CD14-positive monocyte (primary cell): ENCODE measurements at regions not wholly inside any gene's neighbourhood (a gene's known extent, or its start where the extent isn't known, plus 50 kb on each side); places are given as distances from the start of the nearest gene placed in this dataset.

Source experiments
- DNase-seq, 3 donors: peaks; one replicate each; pipeline ENCODE4 v3.0.0-alpha.2; 2011 to 2022
- H2AFZ ChIP-seq: 2 replicates; pipeline ENCODE4 v1.6.0; 2012; ENCODE audit warnings: mild to moderate bottlenecking, low read depth, low read length, inconsistent platforms; ENCODE audit not compliant: insufficient read depth, poor library complexity, severe bottlenecking
- H3K27ac ChIP-seq, 2 donors: 1 replicate in 1 of 2; 2 replicates in 1 of 2; pipeline ENCODE4 v1.5.1; 2012 to 2013; ENCODE audit warnings: low read length in 2 of 2, control low read depth in 1 of 2, inconsistent platforms in 1 of 2, low read depth in 1 of 2, mild to moderate bottlenecking in 1 of 2
- H3K27me3 ChIP-seq, 2 donors: one replicate each; pipeline versions ENCODE4 v1.6.0 to v1.6.1; 2011 to 2013; ENCODE audit warnings: low read length in 2 of 2; ENCODE audit not compliant: control insufficient read depth in 2 of 2, insufficient read depth in 2 of 2
- H3K36me3 ChIP-seq, 2 donors: replicated peaks in 1 of 2; 1 replicate in 1 of 2; 2 replicates in 1 of 2; pipeline versions ENCODE4 v1.5.1 to v1.6.1; 2012 to 2013; ENCODE audit warnings: low read length in 2 of 2, control low read depth in 1 of 2, inconsistent platforms in 1 of 2, mild to moderate bottlenecking in 1 of 2; ENCODE audit not compliant: insufficient read depth in 2 of 2, control insufficient read depth in 1 of 2
- H3K4me1 ChIP-seq, 2 donors: 1 replicate in 1 of 2; 2 replicates in 1 of 2; pipeline versions ENCODE4 v1.5.1 to v1.6.1; 2012 to 2013; ENCODE audit warnings: low read length in 2 of 2, control low read depth in 1 of 2, inconsistent platforms in 1 of 2, mild to moderate bottlenecking in 1 of 2, moderate library complexity in 1 of 2; ENCODE audit not compliant: insufficient read depth in 2 of 2, control insufficient read depth in 1 of 2
- H3K4me2 ChIP-seq: replicated peaks from 2 replicates; pipeline ENCODE3; 2012; ENCODE audit warnings: low read length, moderate library complexity, mild to moderate bottlenecking; ENCODE audit not compliant: poor library complexity, severe bottlenecking; ENCODE audit errors: extremely low read depth
- H3K4me3 ChIP-seq, 3 experiments: fragments of 200-600 bp in 1 of 3; sonication (generic) in 1 of 3; replicated peaks in 1 of 3; 1 replicate in 2 of 3; 2 replicates in 1 of 3; pipeline ENCODE4 v1.5.1; 2011 to 2013; ENCODE audit warnings: low read length in 3 of 3, mild to moderate bottlenecking in 3 of 3, control low read depth in 2 of 3, low read depth in 2 of 3, inconsistent platforms in 1 of 3, moderate library complexity in 1 of 3
- H3K79me2 ChIP-seq: 2 replicates; pipeline ENCODE4 v1.6.0; 2012; ENCODE audit warnings: mild to moderate bottlenecking, control low read depth, inconsistent platforms, low read length, moderate library complexity; ENCODE audit not compliant: insufficient read depth
- H3K9ac ChIP-seq: 2 replicates; pipeline ENCODE4 v1.6.0; 2017; ENCODE audit warnings: low read length, mild to moderate bottlenecking; ENCODE audit not compliant: insufficient read depth, poor library complexity, severe bottlenecking
- H3K9me3 ChIP-seq, 2 donors: replicated peaks in 1 of 2; 1 replicate in 1 of 2; 2 replicates in 1 of 2; pipeline versions ENCODE4 v1.5.1 to v1.6.1; 2012 to 2013; ENCODE audit warnings: low read length in 2 of 2, control low read depth in 1 of 2; ENCODE audit not compliant: control insufficient read depth in 1 of 2, insufficient read depth in 1 of 2
- H4K20me1 ChIP-seq: 2 replicates; pipeline ENCODE4 v1.6.0; 2012; ENCODE audit warnings: mild to moderate bottlenecking, low read length, control low read depth, moderate library complexity; ENCODE audit not compliant: insufficient read depth
- H3K27ac Mint-ChIP-seq, 7 donors: one replicate each; pipeline ENCODE4 v1.8.0; 2020; ENCODE audit warnings: mild to moderate bottlenecking in 7 of 7, mixed read lengths in 7 of 7, moderate library complexity in 6 of 7, inconsistent platforms in 2 of 7
- H3K27me3 Mint-ChIP-seq, 3 donors: one replicate each; pipeline ENCODE4 v1.8.0; 2021 to 2022; ENCODE audit warnings: low read depth in 3 of 3, mild to moderate bottlenecking in 3 of 3, mixed read lengths in 3 of 3, moderate library complexity in 3 of 3, inconsistent platforms in 1 of 3
- H3K36me3 Mint-ChIP-seq, 2 donors: one replicate each; pipeline ENCODE4 v1.8.0; 2020; ENCODE audit warnings: mixed read lengths in 2 of 2, inconsistent platforms in 1 of 2, mild to moderate bottlenecking in 1 of 2
- H3K4me1 Mint-ChIP-seq: one replicate; pipeline ENCODE4 v1.8.0; 2020; ENCODE audit warnings: mild to moderate bottlenecking, mixed read lengths
- H3K4me3 Mint-ChIP-seq, 2 donors: one replicate each; pipeline ENCODE4 v1.8.0; 2020; ENCODE audit warnings: mild to moderate bottlenecking in 2 of 2, mixed read lengths in 2 of 2, moderate library complexity in 1 of 2
- H3K9me3 Mint-ChIP-seq, 7 donors: one replicate each; pipeline ENCODE4 v1.8.0; 2020 to 2022; ENCODE audit warnings: mixed read lengths in 7 of 7, mild to moderate bottlenecking in 6 of 7, moderate library complexity in 6 of 7, inconsistent platforms in 2 of 7
- CTCF ChIP-seq: fragments of 200-600 bp; IDR thresholded peaks from one replicate; pipeline ENCODE4 v1.8.0; 2022; ENCODE audit warnings: antibody characterized with exemption, mild to moderate bottlenecking
- WGBS: methylation state at CpG from one replicate; pipeline ENCODE4 v1.1.5; 2013; ENCODE audit warnings: missing lambda C conversion rate; ENCODE audit not compliant: insufficient coverage; 5-methylcytosine and 5-hydroxymethylcytosine counted together
- intact Hi-C, 2 donors: fragments of 100-400 bp; cut with micrococcal nuclease; formaldehyde crosslinking; loops; one replicate each; pipeline versions ENCODE4 v1.15.0 to v1.15.1; 2023

- H3K27me3 ChIP-seq = no peaks in the 10 kb centered on the region
- no peak overlapping the region for H3K9ac ChIP-seq
- H3K36me3 Mint-ChIP-seq = no peaks in the 10 kb centered on the region
- WGBS = 100% methylated on average over 1 of the region's 2 CpGs
- intact Hi-C loops = no loop called here
- H3K4me2 ChIP-seq = no peak overlapping the region
- no peak overlapping the region for H3K4me3 ChIP-seq
- TF ChIP-seq CTCF = no peak
- no peaks in the 10 kb centered on the region for H3K9me3 ChIP-seq
- no peak for DNase-seq
- H3K79me2 ChIP-seq = no peaks in the 10 kb centered on the region
- peaks cover 0 to 2% (median 0%) of the 10 kb centered on the region in 7 donors for H3K9me3 Mint-ChIP-seq
- H3K27ac ChIP-seq = no peak overlapping the region
- no peak overlapping the region for H2AFZ ChIP-seq
- no peaks in the 10 kb centered on the region for H3K4me1 ChIP-seq
- no peaks in the 10 kb centered on the region for H3K4me1 Mint-ChIP-seq
- H3K27me3 Mint-ChIP-seq = peaks cover 0 to 7% (median 6%) of the 10 kb centered on the region in 3 donors
- no peaks in the 10 kb centered on the region for H3K36me3 ChIP-seq
- H3K4me3 Mint-ChIP-seq = no peak overlapping the region
- H3K27ac Mint-ChIP-seq = no peak overlapping the region
- H4K20me1 ChIP-seq = no peaks in the 10 kb centered on the region
Observed at GRCh38 chr10:58970160-58970915, 206.1 kb upstream of the PHYHIPL start.

GRCh38 chr10:58971211-58971610 is 205.2 kb upstream of the PHYHIPL start:
- no peak overlapping the region for H3K4me2 ChIP-seq
- H3K4me1 Mint-ChIP-seq = no peaks in the 10 kb centered on the region

More at GRCh38 chr10:58971211-58971610, 205.2 kb upstream of the PHYHIPL start:
- no peak overlapping the region for H3K27ac Mint-ChIP-seq
- H3K27ac ChIP-seq = no peak overlapping the region
- H3K9me3 ChIP-seq = no peaks in the 10 kb centered on the region
- no peaks in the 10 kb centered on the region for H3K4me1 ChIP-seq
- no peak overlapping the region for H3K9ac ChIP-seq
- H3K36me3 Mint-ChIP-seq = no peaks in the 10 kb centered on the region
- no peaks in the 10 kb centered on the region for H4K20me1 ChIP-seq
- H3K36me3 ChIP-seq = no peaks in the 10 kb centered on the region
- peaks cover 0 to 6% (median 5%) of the 10 kb centered on the region in 3 donors for H3K27me3 Mint-ChIP-seq
- H2AFZ ChIP-seq = no peak overlapping the region
- intact Hi-C loops = no loop called here
- no peak overlapping the region for H3K4me3 ChIP-seq
- no peaks in the 10 kb centered on the region for H3K27me3 ChIP-seq
- H3K79me2 ChIP-seq = no peaks in the 10 kb centered on the region
- H3K9me3 Mint-ChIP-seq = peaks cover 0 to under 1% (median 0%) of the 10 kb centered on the region in 7 donors
- H3K4me3 Mint-ChIP-seq = no peak overlapping the region
- no peak for DNase-seq
- TF ChIP-seq CTCF = no peak
